ENCODE measurements at regions not wholly inside any gene's neighbourhood (a gene's known extent, or its start where the extent isn't known, plus 50 kb on each side); places are given as distances from the start of the nearest gene placed in this dataset.

DNA sequence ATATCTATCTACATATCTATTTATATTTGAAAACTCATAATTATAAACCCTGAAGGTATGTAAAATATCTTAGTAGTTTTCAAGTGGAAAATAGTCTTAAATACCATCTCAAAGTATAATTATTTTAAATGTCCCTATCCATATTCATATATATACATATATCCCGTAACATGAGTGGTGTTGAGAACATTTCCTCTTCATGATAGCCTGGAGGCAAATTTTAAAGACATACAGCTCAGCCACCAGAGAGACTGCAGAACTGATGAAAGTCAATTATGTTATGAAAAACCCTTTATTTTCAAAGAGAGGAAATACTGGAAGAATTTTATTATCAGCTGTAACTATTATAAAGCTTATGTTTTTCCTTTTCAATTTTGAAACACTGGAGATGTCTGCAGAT is 1806.7 kb upstream of the PCDH7 start:
- DNase-seq: no peak

GRCh38 chr4:28916585-28916984 is 1803.6 kb upstream of the PCDH7 start:
- no peak for DNase-seq

- no peak for DNase-seq
Measured at GRCh38 chr4:28918871-28919270, 1801.3 kb upstream of the PCDH7 start.

GRCh38 chr4:28921886-28922285 is 1798.3 kb upstream of the PCDH7 start:
- no peak for DNase-seq

DNA sequence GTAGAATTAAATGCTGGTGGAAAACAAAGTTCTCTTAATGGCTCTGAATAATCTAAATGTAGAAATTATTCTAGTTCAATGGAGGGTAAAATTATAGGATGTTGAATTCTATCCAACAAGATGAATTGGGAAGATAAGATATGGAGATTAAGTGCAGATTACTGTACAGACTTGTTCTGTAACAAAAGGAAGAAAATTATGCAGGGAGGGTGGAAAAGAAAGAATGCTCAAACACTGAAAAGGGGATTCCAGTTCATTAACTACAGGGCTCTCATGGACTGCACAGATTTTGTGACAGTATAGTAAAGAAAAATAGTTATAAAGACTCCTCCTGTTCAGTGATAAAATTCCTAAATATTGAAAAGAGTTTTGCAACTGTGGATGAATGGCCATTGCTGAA is 1794.0 kb upstream of the PCDH7 start:
- DNase-seq: no peak

- no peak for DNase-seq
Measured at GRCh38 chr4:28942631-28943030, 1777.5 kb upstream of the PCDH7 start.

GRCh38 chr4:28947374-28947773 is 1772.8 kb upstream of the PCDH7 start:
- DNase-seq: no peak

DNA sequence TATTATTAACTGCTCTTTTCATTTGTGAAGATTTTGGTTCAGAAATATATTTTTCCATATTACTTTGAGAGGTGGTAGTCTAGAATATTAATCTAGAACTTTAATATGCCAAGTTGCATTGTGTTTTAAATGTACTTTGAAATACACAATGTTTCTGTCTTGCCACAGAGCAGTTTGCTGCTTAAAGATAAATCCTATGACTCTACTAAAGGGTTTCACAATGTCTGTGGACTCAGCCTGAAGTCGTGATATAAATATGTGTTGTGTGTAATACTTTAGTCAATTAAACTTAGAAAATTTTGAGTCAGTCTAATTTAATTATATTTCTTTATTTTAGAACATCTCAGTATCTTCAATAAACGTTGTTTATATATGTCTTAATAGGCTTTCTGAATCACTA is 1771.7 kb upstream of the PCDH7 start:
- DNase-seq: no peak

- peak; percentile 24 for DNase-seq
Measured at GRCh38 chr4:28966982-28967381, 1753.2 kb upstream of the PCDH7 start.

- peak; percentile 2 for DNase-seq
Measured at GRCh38 chr4:28973587-28974350, 1746.4 kb upstream of the PCDH7 start.

DNA sequence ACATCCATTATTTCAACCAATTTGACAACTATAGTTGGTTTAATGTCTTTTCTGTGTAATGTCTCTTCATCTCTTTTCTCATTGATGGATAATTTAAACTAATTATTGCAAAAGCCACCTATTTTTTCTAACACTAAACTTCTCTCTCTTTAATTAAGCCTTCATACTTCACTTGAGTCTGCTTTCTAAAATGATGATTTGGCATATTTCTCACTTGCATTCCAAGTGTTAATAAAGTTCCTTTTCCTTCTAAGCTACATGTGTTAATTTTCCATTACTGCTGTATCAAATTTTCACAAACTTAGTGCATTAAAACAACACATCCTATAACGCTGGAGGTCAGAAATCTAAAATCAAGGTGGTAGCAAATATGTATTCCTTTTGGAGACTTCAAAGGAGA is 1743.8 kb upstream of the PCDH7 start:
- DNase-seq: no peak

GRCh38 chr4:29002151-29002550 is 1718.0 kb upstream of the PCDH7 start:
- no peak for DNase-seq

- DNase-seq: no peak
Measured at GRCh38 chr4:29005838-29006237, 1714.3 kb upstream of the PCDH7 start.

- no peak for DNase-seq
Measured at GRCh38 chr4:29009908-29010307, 1710.3 kb upstream of the PCDH7 start.

- no peak for DNase-seq
Measured at GRCh38 chr4:29013341-29013740, 1706.8 kb upstream of the PCDH7 start.

DNA sequence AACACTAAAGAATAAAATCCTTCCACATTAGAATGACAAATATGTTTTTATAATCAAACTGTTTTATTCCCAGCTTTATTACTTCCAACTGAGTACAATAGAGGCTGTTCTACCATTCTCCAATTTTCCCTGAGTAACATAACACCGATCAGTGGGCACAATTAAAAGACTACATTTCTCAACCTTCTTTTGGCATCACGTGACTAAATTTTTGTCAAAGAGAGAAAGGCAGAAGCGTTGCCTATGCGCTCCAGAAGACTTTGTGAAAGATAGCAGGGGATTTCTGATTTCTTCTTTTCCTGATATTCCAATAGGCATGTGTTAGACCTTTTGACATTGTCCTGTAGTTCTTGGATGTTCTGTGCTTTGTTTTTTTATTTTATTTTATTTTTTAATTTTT is 1705.6 kb upstream of the PCDH7 start:
- no peak for DNase-seq

DNA sequence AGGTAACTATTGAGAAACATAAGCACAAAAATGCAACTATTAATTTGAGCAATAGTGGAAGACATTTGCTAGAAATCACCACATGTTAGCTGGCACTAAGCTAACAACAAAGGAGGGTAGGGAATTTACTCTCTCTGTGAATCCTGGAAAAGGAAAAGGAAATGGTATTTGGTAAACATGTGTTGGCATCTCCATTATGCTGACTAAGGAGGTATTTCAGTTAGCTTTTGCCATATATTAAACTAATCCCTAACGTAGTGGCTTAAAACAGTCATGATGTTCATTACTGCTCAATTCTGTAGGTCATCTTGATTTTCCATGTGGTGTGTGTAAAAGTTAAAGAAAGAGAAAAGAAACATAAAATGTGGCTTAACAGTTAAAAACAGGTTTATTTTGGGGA is 1686.5 kb upstream of the PCDH7 start:
- no peak for DNase-seq

DNA sequence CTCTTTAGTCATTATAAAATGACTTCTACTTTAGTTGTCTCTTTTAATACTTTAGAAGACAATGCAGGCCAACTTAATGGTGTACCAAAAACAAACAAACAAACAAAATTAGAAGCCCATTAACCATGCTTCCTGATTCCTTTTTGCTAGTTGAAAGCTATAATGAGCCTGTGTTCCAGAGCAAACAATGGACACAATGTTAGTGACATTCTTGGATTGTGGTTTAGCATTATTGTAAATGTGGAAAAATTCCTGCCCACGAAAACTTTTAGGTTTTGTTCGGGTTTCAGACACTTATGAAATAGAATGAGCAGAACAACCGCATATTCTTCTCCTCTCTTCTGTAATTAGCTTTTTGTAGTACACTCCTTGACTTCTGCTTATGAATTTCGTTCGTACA is 1682.7 kb upstream of the PCDH7 start:
- DNase-seq: no peak

DNA sequence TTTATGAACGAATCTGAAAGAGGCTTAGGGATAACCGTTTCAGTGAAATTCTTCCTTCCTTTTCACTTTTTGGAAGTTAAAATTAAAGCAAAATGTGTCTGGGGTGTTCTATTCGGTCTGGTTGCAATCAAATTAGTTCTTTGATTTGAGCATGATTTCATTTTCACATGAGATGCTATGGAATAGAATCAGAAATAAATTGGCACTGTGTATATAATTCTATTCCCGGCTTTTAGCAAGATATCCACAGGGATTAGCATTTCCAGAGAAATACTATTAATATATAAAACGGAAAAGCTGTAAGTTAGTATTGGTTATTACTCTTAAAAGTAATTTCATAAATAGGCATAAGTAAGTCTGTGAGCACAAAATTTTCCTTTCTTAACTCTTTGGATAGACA is 1676.8 kb upstream of the PCDH7 start:
- no peak for DNase-seq

GRCh38 chr4:29046186-29046585 is 1674.0 kb upstream of the PCDH7 start:
- DNase-seq: no peak

DNA sequence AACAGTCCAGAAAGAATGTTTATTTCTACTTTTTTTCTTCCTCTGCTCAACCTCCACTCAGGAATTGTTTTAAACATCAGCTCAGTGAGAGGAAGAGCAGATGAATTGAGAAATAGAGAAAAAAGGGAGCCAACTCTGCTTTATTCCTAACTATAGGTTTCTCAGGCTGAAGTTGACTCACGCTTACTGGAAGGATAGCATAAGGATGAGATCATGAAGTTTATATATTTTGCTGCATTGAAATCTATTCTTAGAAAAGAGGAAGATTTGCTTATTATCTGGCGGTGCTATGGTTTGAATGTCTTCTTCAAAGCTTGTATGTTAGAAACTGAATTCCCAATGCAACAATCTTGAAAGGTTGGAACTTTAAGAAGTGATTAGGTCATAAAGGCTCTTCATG is 1673.4 kb upstream of the PCDH7 start:
- DNase-seq: no peak

GRCh38 chr4:29047341-29048041 is 1672.7 kb upstream of the PCDH7 start:
- no peak for DNase-seq

DNA sequence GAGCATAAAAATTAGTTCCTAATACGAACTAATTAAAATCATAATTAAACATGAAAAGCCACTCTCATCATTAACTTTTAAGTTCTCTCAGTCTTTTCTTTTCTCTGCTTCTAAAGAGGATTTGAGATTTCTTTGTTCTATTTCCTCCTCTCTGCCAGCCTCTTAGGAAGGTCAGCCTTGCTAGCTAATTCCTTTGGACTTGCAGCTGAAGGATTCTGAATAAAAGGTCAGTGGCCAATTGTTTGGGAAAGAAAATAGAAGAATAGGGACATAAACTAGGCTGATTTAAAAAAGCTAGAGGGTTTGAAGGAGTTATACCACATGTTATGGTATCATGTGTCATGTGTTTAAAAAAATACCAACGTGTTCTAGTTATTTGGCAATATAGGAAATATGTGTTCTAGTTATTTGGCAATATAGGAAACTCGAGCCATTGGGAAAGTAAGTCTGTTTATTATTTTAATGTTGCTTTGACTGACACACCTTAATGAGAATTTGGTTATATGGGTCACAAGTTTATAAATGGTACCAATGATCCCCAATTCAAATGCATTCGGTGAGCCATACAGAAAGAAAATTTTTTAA is 1668.7 kb upstream of the PCDH7 start:
- DNase-seq: no peak

- DNase-seq: no peak
Measured at GRCh38 chr4:29052266-29052665, 1667.9 kb upstream of the PCDH7 start.

All from amniotic stem cell (primary cell).